ENCODE measurements at regions not wholly inside any gene's neighbourhood (a gene's known extent, or its start where the extent isn't known, plus 50 kb on each side); places are given as distances from the start of the nearest gene placed in this dataset.

DNA sequence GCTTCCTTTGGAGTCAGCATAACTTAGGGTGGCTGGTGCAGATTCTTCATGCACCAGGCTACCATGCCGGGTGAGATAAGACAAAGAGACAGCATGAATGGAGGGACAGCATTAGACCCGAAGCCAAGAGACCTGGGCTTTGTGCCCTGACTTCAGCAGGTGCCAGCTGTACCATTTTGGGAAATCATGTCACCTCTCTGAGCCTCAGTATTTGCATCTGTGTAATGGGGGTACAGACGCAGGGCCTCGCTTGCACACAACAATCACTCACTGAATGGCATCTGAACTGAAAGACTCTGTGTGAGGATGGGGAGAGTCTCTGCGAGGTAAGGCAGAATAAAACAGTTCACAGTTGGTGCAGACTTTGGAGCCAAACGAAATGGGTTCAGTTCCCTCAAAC is 1053.7 kb downstream of the VRK1 start:
- TF ChIP-seq, protein P1, sequence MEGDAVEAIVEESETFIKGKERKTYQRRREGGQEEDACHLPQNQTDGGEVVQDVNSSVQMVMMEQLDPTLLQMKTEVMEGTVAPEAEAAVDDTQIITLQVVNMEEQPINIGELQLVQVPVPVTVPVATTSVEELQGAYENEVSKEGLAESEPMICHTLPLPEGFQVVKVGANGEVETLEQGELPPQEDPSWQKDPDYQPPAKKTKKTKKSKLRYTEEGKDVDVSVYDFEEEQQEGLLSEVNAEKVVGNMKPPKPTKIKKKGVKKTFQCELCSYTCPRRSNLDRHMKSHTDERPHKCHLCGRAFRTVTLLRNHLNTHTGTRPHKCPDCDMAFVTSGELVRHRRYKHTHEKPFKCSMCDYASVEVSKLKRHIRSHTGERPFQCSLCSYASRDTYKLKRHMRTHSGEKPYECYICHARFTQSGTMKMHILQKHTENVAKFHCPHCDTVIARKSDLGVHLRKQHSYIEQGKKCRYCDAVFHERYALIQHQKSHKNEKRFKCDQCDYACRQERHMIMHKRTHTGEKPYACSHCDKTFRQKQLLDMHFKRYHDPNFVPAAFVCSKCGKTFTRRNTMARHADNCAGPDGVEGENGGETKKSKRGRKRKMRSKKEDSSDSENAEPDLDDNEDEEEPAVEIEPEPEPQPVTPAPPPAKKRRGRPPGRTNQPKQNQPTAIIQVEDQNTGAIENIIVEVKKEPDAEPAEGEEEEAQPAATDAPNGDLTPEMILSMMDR (IDR thresholded peaks at IDR 0.05): no peak
- no peak for TF ChIP-seq POLR2A (IDR thresholded peaks at IDR 0.05; ENCODE audit: low read depth)
